Natural killer cell (primary cell): ENCODE measurements at regions not wholly inside any gene's neighbourhood (a gene's known extent, or its start where the extent isn't known, plus 50 kb on each side); places are given as distances from the start of the nearest gene placed in this dataset.

Experiments
- ATAC-seq, 3 donors: fragments of 150-1000 bp in 2 of 3; fragments of 200-7000 bp in 1 of 3; cut with Tn5 transposase; 1 replicate in 1 of 3; 2 replicates in 2 of 3; pipeline ENCODE4 v1.10.0; 2021; ENCODE audit warnings: mild to moderate bottlenecking in 2 of 3, moderate library complexity in 2 of 3
- DNase-seq, 2 donors: peaks; one replicate each; pipeline versions ENCODE4 v3.0.0 to v3.0.0-alpha.2; 2013 to 2021; ENCODE audit warnings: mixed read lengths in 1 of 2
- H3K27ac ChIP-seq: one replicate; pipeline ENCODE4 v1.5.1; 2013; ENCODE audit warnings: mild to moderate bottlenecking, low read length
- H3K27me3 ChIP-seq: one replicate; pipeline ENCODE4 v1.6.1; 2013; ENCODE audit warnings: low read length; ENCODE audit not compliant: control insufficient read depth, insufficient read depth
- H3K36me3 ChIP-seq: one replicate; pipeline ENCODE4 v1.6.1; 2013; ENCODE audit warnings: low read length; ENCODE audit not compliant: control insufficient read depth, insufficient read depth
- H3K4me1 ChIP-seq: one replicate; pipeline ENCODE4 v1.6.1; 2013; ENCODE audit warnings: low read length; ENCODE audit not compliant: control insufficient read depth, insufficient read depth
- H3K4me3 ChIP-seq: one replicate; pipeline ENCODE4 v1.5.1; 2013; ENCODE audit warnings: low read length
- H3K9me3 ChIP-seq: one replicate; pipeline ENCODE4 v1.6.1; 2013; ENCODE audit warnings: low read length; ENCODE audit not compliant: control insufficient read depth, insufficient read depth
- H3K27ac Mint-ChIP-seq, 2 donors: one replicate each; pipeline ENCODE4 v1.8.0; 2022; ENCODE audit warnings: mild to moderate bottlenecking in 2 of 2, mixed read lengths in 2 of 2, moderate library complexity in 1 of 2
- H3K27me3 Mint-ChIP-seq, 2 donors: one replicate each; pipeline ENCODE4 v1.8.0; 2022; ENCODE audit warnings: low read depth in 2 of 2, mixed read lengths in 2 of 2
- H3K36me3 Mint-ChIP-seq: one replicate; pipeline ENCODE4 v1.8.0; 2022; ENCODE audit warnings: mixed read lengths
- H3K4me1 Mint-ChIP-seq, 2 donors: one replicate each; pipeline ENCODE4 v1.8.0; 2022; ENCODE audit warnings: mixed read lengths in 2 of 2
- H3K4me3 Mint-ChIP-seq: one replicate; pipeline ENCODE4 v1.8.0; 2022; ENCODE audit warnings: mild to moderate bottlenecking, moderate library complexity, mixed read lengths
- H3K9me3 Mint-ChIP-seq, 2 donors: one replicate each; pipeline ENCODE4 v1.8.0; 2022; ENCODE audit warnings: mixed read lengths in 2 of 2
- CTCF ChIP-seq: fragments of 200-600 bp; IDR thresholded peaks from one replicate; pipeline ENCODE4 v1.8.0; 2022; ENCODE audit warnings: antibody characterized with exemption
- WGBS: methylation state at CpG from one replicate; pipeline ENCODE4 v1.1.7; 2013; ENCODE audit warnings: missing lambda C conversion rate; ENCODE audit not compliant: insufficient coverage; 5-methylcytosine and 5-hydroxymethylcytosine counted together
- intact Hi-C: fragments of 100-400 bp; cut with micrococcal nuclease; formaldehyde crosslinking; loops from one replicate; pipeline ENCODE4 v1.14.2; 2022

GRCh38 chr4:131441004-131441688 is 1707.9 kb upstream of the PCDH10 start:
- no peak overlapping the region for H3K27ac ChIP-seq
- Mint-ChIP-seq H3K36me3 (peaks cover 18% of the 10 kb centered on the region), H3K9me3 (peaks cover 8 to 17% of the 10 kb centered on the region in 2 donors), H3K4me3 (no peak overlapping the region), H3K4me1 (no peaks in the 10 kb centered on the region), H3K27me3 (no peaks in the 10 kb centered on the region), H3K27ac (no peak overlapping the region)
- H3K9me3 ChIP-seq, result peaks cover 2% of the 10 kb centered on the region
- H3K27me3 ChIP-seq, result no peaks in the 10 kb centered on the region
- TF ChIP-seq CTCF, result no peak
- H3K36me3 ChIP-seq, result no peaks in the 10 kb centered on the region
- 85% methylated on average over 7 of the region's 7 CpGs for WGBS
- H3K4me3 ChIP-seq, result no peak overlapping the region
- intact Hi-C loops, result no loop called here
- DNase-seq, result no peak
- no peak for ATAC-seq
- H3K4me1 ChIP-seq, result no peaks in the 10 kb centered on the region

GRCh38 chr4:131447883-131448282 is 1701.2 kb upstream of the PCDH10 start:
- Histone ChIP-seq H3K36me3 (no peaks in the 10 kb centered on the region), H3K4me3 (no peak overlapping the region), H3K4me1 (no peaks in the 10 kb centered on the region), H3K27me3 (no peaks in the 10 kb centered on the region), H3K27ac (no peak overlapping the region), H3K9me3 (no peaks in the 10 kb centered on the region)
- Mint-ChIP-seq H3K9me3 (peaks cover 7 to 9% of the 10 kb centered on the region in 2 donors), H3K27ac (no peak overlapping the region), H3K4me1 (no peaks in the 10 kb centered on the region), H3K4me3 (no peak overlapping the region), H3K36me3 (no peaks in the 10 kb centered on the region), H3K27me3 (no peaks in the 10 kb centered on the region)
- intact Hi-C loops, result no loop called here
- no peak for ATAC-seq
- DNase-seq, result no peak
- TF ChIP-seq CTCF, result no peak
- 86% methylated on average over 3 of the region's 6 CpGs for WGBS

GRCh38 chr4:131450572-131451209 is 1698.4 kb upstream of the PCDH10 start:
- Mint-ChIP-seq H3K36me3 (no peaks in the 10 kb centered on the region), H3K4me3 (no peak overlapping the region), H3K4me1 (no peaks in the 10 kb centered on the region), H3K9me3 (peaks cover 9% of the 10 kb centered on the region in 2 donors), H3K27me3 (no peaks in the 10 kb centered on the region), H3K27ac (no peak overlapping the region)
- Histone ChIP-seq H3K27me3 (no peaks in the 10 kb centered on the region), H3K36me3 (no peaks in the 10 kb centered on the region), H3K4me1 (no peaks in the 10 kb centered on the region), H3K9me3 (no peaks in the 10 kb centered on the region), H3K27ac (no peak overlapping the region), H3K4me3 (no peak overlapping the region)
- no peak for ATAC-seq
- 100% methylated on average over 1 of the region's 1 CpG for WGBS
- intact Hi-C loops, result no loop called here
- no peak for DNase-seq
- TF ChIP-seq CTCF, result no peak
